Endothelial cell of umbilical vein (primary cell): ENCODE measurements at regions not wholly inside any gene's neighbourhood (a gene's known extent, or its start where the extent isn't known, plus 50 kb on each side); places are given as distances from the start of the nearest gene placed in this dataset.

Source experiments
- EZH2 ChIP-seq: IDR thresholded peaks from 2 replicates; pipeline ENCODE4 v1.6.1; 2012; ENCODE audit warnings: borderline replicate concordance, low read depth, mild to moderate bottlenecking, moderate library complexity, low read length, inconsistent platforms; ENCODE audit not compliant: severe bottlenecking
- GATA2 ChIP-seq: IDR thresholded peaks from 2 replicates; pipeline ENCODE4 v1.7.0; 2011; ENCODE audit warnings: low read depth, mild to moderate bottlenecking, moderate library complexity, mixed read lengths, low read length; ENCODE audit not compliant: insufficient read length, insufficient read depth
- POLR2A ChIP-seq: IDR thresholded peaks from 2 replicates; pipeline ENCODE4 v1.6.1; 2012; ENCODE audit warnings: low read depth, mild to moderate bottlenecking, control low read depth, low read length
- POLR2AphosphoS5 ChIP-seq: IDR thresholded peaks from 2 replicates; pipeline ENCODE4 v1.6.1; 2012; ENCODE audit warnings: low read depth, mild to moderate bottlenecking, control low read depth, low read length, moderate library complexity; ENCODE audit not compliant: insufficient read depth
- TF ChIP-seq, protein P1 (sequence below), 2 donors: IDR thresholded peaks; 1 replicate in 1 of 2; 2 replicates in 1 of 2; pipeline ENCODE4 v1.5.1; 2011; ENCODE audit warnings: low read length in 2 of 2, mild to moderate bottlenecking in 2 of 2, moderate library complexity in 2 of 2, control low read depth in 1 of 2, inconsistent platforms in 1 of 2, low read depth in 1 of 2; ENCODE audit not compliant: insufficient read depth in 1 of 2; ENCODE audit errors: extremely low read depth in 1 of 2
- TF ChIP-seq, protein P2 (sequence below): IDR thresholded peaks from 2 replicates; pipeline ENCODE4 v1.6.1; 2011; ENCODE audit not compliant: insufficient read depth, insufficient read length

DNA sequence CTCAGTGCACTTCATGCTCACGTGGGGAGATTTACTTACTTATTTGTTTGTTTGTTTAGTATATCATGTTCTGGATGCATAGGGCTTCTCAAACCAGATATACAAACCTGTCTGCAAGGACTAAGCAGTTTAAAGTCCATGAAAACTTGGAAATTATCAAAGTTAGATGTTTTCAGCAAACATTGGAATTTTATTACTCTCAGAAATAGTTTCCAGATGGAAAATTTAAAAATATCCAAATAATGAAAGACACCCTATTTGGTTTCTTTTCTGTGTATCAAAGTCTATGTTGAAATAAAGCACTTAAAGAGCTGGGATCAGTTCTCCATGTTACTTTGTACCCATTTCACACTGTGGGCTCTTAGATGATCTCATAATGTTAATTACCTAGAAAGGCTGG is 312.1 kb downstream of the PPP1R2C start:
- TF ChIP-seq POLR2A (no peak), EZH2 (no peak), POLR2AphosphoS5 (no peak), GATA2 (no peak)
- TF ChIP-seq, protein P1, sequence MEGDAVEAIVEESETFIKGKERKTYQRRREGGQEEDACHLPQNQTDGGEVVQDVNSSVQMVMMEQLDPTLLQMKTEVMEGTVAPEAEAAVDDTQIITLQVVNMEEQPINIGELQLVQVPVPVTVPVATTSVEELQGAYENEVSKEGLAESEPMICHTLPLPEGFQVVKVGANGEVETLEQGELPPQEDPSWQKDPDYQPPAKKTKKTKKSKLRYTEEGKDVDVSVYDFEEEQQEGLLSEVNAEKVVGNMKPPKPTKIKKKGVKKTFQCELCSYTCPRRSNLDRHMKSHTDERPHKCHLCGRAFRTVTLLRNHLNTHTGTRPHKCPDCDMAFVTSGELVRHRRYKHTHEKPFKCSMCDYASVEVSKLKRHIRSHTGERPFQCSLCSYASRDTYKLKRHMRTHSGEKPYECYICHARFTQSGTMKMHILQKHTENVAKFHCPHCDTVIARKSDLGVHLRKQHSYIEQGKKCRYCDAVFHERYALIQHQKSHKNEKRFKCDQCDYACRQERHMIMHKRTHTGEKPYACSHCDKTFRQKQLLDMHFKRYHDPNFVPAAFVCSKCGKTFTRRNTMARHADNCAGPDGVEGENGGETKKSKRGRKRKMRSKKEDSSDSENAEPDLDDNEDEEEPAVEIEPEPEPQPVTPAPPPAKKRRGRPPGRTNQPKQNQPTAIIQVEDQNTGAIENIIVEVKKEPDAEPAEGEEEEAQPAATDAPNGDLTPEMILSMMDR (IDR thresholded peaks at IDR 0.05; ENCODE audit: extremely low read depth in 1 of 2, insufficient read depth in 1 of 2, low read depth in 1 of 2, low read length in 2 of 2) = no peak
- TF ChIP-seq, protein P2, sequence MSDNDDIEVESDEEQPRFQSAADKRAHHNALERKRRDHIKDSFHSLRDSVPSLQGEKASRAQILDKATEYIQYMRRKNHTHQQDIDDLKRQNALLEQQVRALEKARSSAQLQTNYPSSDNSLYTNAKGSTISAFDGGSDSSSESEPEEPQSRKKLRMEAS = no peak
